ENCODE measurements at regions not wholly inside any gene's neighbourhood (a gene's known extent, or its start where the extent isn't known, plus 50 kb on each side); places are given as distances from the start of the nearest gene placed in this dataset.

DNA sequence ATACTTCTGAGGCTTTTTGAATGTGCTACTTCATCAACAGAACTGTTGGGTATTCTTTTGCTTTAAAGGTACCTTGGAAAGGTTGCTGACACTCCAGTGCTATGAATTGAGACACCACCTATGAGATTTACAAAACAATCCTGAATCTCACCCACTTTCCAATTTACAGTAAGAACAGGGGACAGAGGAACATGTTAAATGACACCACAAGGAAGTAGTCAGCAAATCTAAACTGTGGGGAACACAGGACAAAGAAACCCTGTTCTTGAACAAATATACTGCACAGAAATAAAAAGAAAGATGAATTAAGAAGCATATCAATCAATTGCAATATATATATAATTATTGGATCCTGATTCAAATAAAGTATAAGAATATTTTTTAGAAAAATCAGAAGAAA lies 216.7 kb upstream of the ARID1B start:
- H3K27ac ChIP-seq = no peak overlapping the region
- no peak overlapping the region for H3K4me3 ChIP-seq
- DNase-seq (ENCODE audit: low spot score in 2 of 2) = no peak
- H3K36me3 ChIP-seq = no peaks in the 10 kb centered on the region
- TF ChIP-seq, protein P1, sequence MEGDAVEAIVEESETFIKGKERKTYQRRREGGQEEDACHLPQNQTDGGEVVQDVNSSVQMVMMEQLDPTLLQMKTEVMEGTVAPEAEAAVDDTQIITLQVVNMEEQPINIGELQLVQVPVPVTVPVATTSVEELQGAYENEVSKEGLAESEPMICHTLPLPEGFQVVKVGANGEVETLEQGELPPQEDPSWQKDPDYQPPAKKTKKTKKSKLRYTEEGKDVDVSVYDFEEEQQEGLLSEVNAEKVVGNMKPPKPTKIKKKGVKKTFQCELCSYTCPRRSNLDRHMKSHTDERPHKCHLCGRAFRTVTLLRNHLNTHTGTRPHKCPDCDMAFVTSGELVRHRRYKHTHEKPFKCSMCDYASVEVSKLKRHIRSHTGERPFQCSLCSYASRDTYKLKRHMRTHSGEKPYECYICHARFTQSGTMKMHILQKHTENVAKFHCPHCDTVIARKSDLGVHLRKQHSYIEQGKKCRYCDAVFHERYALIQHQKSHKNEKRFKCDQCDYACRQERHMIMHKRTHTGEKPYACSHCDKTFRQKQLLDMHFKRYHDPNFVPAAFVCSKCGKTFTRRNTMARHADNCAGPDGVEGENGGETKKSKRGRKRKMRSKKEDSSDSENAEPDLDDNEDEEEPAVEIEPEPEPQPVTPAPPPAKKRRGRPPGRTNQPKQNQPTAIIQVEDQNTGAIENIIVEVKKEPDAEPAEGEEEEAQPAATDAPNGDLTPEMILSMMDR (IDR thresholded peaks at IDR 0.05) = no peak
- TF ChIP-seq POLR2AphosphoS5 (IDR thresholded peaks at IDR 0.05) = no peak
- TF ChIP-seq POLR2A (IDR thresholded peaks at IDR 0.05) = no peak
- no peaks in the 10 kb centered on the region for H3K9me3 ChIP-seq
- no peaks in the 10 kb centered on the region for H3K4me1 ChIP-seq
- H3K27me3 ChIP-seq = no peaks in the 10 kb centered on the region
- intact Hi-C loops (cut with DNase I; ENCODE audit: low total_unique reads) = no loop called here

- intact Hi-C loops (cut with DNase I; ENCODE audit: low total_unique reads) = loop anchor here (5.0 kb wide), 1 partner anchor 1178 kb away; no protein-coding TSS in a partner anchor
- DNase-seq (ENCODE audit: low spot score in 2 of 2) = no peak
- no peak overlapping the region for H3K4me3 ChIP-seq
- TF ChIP-seq POLR2A (IDR thresholded peaks at IDR 0.05) = no peak
- no peak for TF ChIP-seq POLR2AphosphoS5 (IDR thresholded peaks at IDR 0.05)
- TF ChIP-seq, protein P1 (IDR thresholded peaks at IDR 0.05) = no peak
- no peaks in the 10 kb centered on the region for H3K9me3 ChIP-seq
- H3K27me3 ChIP-seq = no peaks in the 10 kb centered on the region
- H3K4me1 ChIP-seq = no peaks in the 10 kb centered on the region
- no peaks in the 10 kb centered on the region for H3K36me3 ChIP-seq
- H3K27ac ChIP-seq = no peak overlapping the region
These were observed 218.0 kb upstream of the ARID1B start for GRCh38 chr6:156559162-156559690.

DNA sequence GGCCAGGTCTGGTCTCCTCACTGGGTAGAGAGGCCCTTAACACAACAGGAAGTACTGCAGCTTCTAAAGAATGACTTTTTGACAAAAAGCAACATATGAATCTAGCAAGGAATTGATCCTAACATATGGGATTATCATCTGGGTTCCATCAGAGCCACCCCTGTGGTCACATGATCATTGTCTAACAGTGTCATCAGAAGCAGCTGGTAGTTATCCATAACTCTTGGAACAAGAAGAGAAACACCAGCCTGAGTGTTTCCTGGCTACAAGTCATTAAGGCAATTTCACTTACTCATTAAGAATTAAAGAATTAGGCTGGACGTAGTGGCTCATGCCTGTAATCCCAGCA lies 219.3 kb upstream of the ARID1B start:
- H3K4me1 ChIP-seq = no peaks in the 10 kb centered on the region
- H3K27ac ChIP-seq = no peak overlapping the region

GRCh38 chr6:156557251-156557910 lies 219.8 kb upstream of the ARID1B start:
- intact Hi-C loops (cut with DNase I; ENCODE audit: low total_unique reads) = loop anchor here (5.0 kb wide), 1 partner anchor 1180 kb away; no protein-coding TSS in a partner anchor
- no peaks in the 10 kb centered on the region for H3K4me1 ChIP-seq
- no peaks in the 10 kb centered on the region for H3K36me3 ChIP-seq
- no peaks in the 10 kb centered on the region for H3K27me3 ChIP-seq
- TF ChIP-seq POLR2AphosphoS5 (IDR thresholded peaks at IDR 0.05) (no peak), POLR2A (IDR thresholded peaks at IDR 0.05) (no peak)
- TF ChIP-seq, protein P1 (IDR thresholded peaks at IDR 0.05) = no peak
- H3K9me3 ChIP-seq = no peaks in the 10 kb centered on the region
- H3K4me3 ChIP-seq = no peak overlapping the region
- no peak overlapping the region for H3K27ac ChIP-seq
- no peak for DNase-seq (ENCODE audit: low spot score in 2 of 2)

More for the DNA sequence above, 219.3 kb upstream of the ARID1B start:
- TF ChIP-seq, protein P1 (IDR thresholded peaks at IDR 0.05) = no peak
- TF ChIP-seq POLR2A (IDR thresholded peaks at IDR 0.05) = no peak
- TF ChIP-seq POLR2AphosphoS5 (IDR thresholded peaks at IDR 0.05) = no peak
- intact Hi-C loops (cut with DNase I; ENCODE audit: low total_unique reads) = loop anchor here (5.0 kb wide), 1 partner anchor 1179 kb away; no protein-coding TSS in a partner anchor
- Histone ChIP-seq H3K9me3 (no peaks in the 10 kb centered on the region), H3K4me3 (no peak overlapping the region), H3K27me3 (no peaks in the 10 kb centered on the region), H3K36me3 (no peaks in the 10 kb centered on the region)
- no peak for DNase-seq (ENCODE audit: low spot score in 2 of 2)

DNA sequence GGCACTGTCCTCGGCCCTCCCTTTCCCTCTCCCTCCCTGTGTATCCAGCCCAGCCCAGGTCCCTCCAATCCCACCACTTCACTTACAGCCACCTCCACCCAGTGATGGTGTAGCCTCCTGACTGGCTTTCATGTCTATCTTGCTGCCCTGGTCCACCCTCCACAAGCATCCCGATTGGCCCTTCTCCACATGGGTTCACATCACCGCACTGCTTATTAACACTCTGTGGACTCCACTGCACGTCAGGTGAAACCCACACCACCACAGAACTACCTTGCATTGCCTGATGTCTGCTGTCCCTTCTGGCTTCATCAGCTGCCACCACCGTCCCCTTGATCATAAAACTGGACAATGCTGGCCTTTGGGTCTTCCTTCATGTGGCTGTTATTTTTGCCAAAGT lies 220.4 kb upstream of the ARID1B start:
- H3K4me3 ChIP-seq = no peak overlapping the region
- H3K27me3 ChIP-seq = no peaks in the 10 kb centered on the region
- no peaks in the 10 kb centered on the region for H3K4me1 ChIP-seq
- TF ChIP-seq, protein P1 (IDR thresholded peaks at IDR 0.05) = no peak
- TF ChIP-seq POLR2A (IDR thresholded peaks at IDR 0.05) (no peak), POLR2AphosphoS5 (IDR thresholded peaks at IDR 0.05) (no peak)
- H3K27ac ChIP-seq = no peak overlapping the region
- H3K9me3 ChIP-seq = no peaks in the 10 kb centered on the region
- intact Hi-C loops (cut with DNase I; ENCODE audit: low total_unique reads) = loop anchor here (5.0 kb wide), 1 partner anchor 1180 kb away; no protein-coding TSS in a partner anchor
- DNase-seq (ENCODE audit: low spot score in 2 of 2) = no peak
- H3K36me3 ChIP-seq = no peaks in the 10 kb centered on the region

All from breast epithelium (tissue), 4 donors.